ENCODE measurements at regions not wholly inside any gene's neighbourhood (a gene's known extent, or its start where the extent isn't known, plus 50 kb on each side); places are given as distances from the start of the nearest gene placed in this dataset.
"Not testable (repeated sequence)": the region's sequence is repeated elsewhere in the genome, so short reads cannot be mapped to it uniquely, and the experiment has no call there.

DNA sequence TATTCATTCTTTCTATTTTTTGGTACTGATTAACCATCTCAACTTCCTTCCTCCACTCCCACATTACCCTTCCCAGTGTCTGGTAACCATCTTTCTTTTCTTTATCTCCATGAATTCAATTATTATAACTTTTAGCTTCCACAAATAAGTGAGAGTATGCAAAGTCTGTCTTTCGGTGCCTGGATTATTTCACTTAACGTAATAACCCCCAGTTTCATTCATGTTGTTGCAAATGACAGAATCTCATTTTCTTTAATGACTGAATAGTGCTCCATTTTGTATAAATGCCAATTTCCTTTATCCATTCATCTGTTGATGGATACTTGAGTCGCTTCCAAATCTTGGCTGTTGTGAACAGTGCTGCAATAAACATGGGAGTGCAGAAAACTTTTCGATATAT lies 940.4 kb downstream of the GLUD2 start:
- intact Hi-C loops (cut with micrococcal nuclease): no loop called here

- intact Hi-C loops (cut with micrococcal nuclease): no loop called here
Observed at GRCh38 chrX:122004127-122004526, 956.7 kb downstream of the GLUD2 start.

GRCh38 chrX:122026665-122027064 lies 979.3 kb downstream of the GLUD2 start:
- intact Hi-C loops (cut with micrococcal nuclease): no loop called here

DNA sequence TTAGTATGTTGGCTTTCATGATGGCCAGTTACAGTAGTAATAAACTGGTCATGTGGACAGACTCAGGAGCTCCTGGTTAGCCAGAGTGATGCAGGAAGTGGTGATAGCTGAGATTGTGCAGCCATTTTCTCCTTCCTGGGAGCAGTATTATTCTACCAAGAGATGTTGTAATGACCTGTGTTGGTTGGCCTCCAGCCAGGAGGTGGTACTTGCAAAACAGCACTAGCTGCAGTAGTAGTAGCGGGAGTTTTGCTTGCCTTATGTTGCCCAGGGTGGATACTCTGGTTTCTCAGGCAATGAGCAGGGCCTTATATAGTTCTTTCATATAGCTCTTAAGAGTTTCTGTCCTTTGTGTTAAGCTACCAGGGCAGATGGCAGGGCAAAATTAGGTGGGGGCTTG lies 998.8 kb downstream of the GLUD2 start:
- intact Hi-C loops (cut with micrococcal nuclease): no loop called here

DNA sequence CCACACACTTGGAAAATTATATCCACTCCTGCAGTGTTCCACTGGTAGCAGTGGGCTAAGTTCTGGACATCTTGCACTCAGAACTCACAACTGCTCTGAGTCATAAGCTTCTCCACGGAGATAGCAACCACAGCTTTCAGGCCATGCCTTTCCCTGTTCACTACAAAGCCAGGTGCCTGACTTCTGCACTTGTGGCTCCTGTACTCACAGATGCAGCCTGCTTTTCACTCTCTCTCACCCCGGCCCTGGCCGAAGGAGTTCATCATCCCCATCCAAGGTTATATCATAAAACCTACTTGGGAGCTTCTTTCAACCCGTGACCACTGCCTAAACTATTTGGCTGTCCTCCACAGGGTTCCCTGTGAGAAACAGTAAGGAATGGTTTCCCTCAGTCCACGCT lies 999.4 kb downstream of the GLUD2 start:
- intact Hi-C loops (cut with micrococcal nuclease): no loop called here

GRCh38 chrX:122047261-122047660 lies 999.9 kb downstream of the GLUD2 start:
- intact Hi-C loops (cut with micrococcal nuclease): no loop called here

- intact Hi-C loops (cut with micrococcal nuclease): no loop called here
Observed at GRCh38 chrX:122055460-122055859, 1008.0 kb downstream of the GLUD2 start.

DNA sequence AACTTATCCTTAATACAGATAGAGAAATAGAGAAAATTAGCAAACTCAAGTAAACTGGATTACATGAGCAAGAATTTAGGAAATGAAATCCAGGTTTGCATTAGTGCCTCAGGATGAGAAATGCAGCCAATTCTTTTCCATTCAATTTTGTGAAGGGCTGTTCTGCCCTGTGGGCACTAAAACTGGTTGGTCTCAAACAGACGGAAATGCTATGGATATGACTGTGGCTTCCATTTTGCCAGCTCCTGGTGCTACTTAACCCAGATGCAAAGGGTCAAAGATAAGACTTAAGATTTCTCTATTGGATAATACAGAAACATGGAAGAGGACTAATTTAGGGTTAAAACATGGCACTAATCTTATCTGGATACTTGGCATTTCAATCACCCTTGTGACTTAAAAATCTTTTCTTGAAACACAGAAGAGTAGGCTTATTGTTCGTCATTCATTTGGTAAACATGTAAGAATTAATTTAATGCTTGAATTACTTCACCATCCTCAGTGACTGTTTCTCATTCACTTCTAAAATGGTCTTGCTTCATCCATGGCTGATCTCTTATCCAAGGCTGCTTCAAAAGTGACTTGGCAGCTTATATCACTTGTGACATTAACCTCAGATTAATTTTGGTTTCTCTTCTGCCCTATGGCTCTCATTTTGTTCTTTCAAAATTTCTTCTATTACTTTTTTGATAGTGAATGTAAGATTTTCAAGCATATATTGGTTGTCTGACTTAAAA lies 1008.7 kb downstream of the GLUD2 start:
- intact Hi-C loops (cut with micrococcal nuclease): no loop called here

DNA sequence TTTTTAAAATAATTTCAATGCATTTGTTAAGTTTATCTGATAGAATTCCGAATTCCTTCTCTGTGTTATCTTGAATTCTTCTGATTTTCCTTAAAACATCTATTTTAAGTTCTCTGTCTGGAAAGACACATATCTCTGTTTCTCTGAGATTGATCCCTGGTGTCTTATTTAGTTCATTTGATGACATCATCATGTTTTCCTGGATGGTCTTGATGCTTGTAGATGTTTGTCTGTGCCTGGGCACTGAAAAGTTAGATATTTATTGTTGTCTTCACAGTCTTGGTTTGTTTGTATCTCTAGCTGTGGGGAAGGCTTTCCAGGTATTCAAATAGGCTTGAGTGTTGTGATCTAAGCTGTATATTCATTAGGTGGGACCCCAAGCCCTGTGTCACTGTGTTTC lies 1028.8 kb downstream of the GLUD2 start:
- intact Hi-C loops (cut with micrococcal nuclease): no loop called here

GRCh38 chrX:122078079-122078478 lies 1030.7 kb downstream of the GLUD2 start:
- intact Hi-C loops (cut with micrococcal nuclease): no loop called here

DNA sequence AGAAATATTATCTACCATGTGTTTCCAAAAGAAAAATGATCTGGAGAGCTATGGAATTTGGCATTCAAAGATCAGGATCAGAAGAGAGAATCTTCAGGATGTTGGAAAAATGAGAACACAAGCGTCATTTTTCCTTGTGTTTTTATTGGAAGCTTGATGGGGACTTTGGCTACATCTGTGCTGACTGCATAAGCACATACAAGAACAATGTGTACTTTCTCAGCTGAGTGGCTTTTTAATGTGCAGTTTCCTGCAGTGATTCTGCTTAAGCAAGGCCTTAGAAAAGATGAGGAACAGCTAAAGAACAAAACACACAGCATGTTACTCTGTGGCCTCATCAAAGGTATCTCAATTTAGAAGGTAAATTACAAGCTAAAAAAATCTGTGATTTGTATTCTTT lies 1039.9 kb downstream of the GLUD2 start:
- intact Hi-C loops (cut with micrococcal nuclease): no loop called here

- intact Hi-C loops (cut with micrococcal nuclease): no loop called here
Observed at GRCh38 chrX:122091571-122091970, 1044.2 kb downstream of the GLUD2 start.

DNA sequence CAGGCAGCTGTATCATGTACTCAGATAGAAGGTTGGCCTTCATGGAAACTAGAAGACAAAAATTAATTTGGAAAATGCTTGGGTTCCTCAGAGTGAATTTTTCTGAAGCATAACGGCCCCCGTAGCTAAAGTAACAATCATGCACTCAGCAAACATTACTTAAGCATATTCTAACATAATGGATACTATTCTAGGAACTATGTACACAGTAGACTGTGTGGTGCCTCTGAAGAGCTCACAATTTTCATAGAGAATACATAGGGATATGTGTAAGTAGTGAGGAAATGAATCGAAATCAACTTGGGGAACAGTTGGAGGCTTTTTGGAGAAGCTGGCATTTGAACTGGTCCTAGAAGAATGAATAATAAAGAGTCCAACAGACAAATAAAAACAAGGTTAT lies 1045.0 kb downstream of the GLUD2 start:
- intact Hi-C loops (cut with micrococcal nuclease): no loop called here

GRCh38 chrX:122092978-122093377 lies 1045.6 kb downstream of the GLUD2 start:
- intact Hi-C loops (cut with micrococcal nuclease): no loop called here

GRCh38 chrX:122094611-122095010 lies 1047.2 kb downstream of the GLUD2 start:
- intact Hi-C loops (cut with micrococcal nuclease): no loop called here

- intact Hi-C loops (cut with micrococcal nuclease): no loop called here
Observed at GRCh38 chrX:122113376-122113775, 1066.0 kb downstream of the GLUD2 start.

- intact Hi-C loops (cut with micrococcal nuclease): no loop called here
Observed at GRCh38 chrX:122113896-122114295, 1066.5 kb downstream of the GLUD2 start.

- intact Hi-C loops (cut with micrococcal nuclease): no loop called here
Observed at GRCh38 chrX:122115604-122116003, 1068.2 kb downstream of the GLUD2 start.

DNA sequence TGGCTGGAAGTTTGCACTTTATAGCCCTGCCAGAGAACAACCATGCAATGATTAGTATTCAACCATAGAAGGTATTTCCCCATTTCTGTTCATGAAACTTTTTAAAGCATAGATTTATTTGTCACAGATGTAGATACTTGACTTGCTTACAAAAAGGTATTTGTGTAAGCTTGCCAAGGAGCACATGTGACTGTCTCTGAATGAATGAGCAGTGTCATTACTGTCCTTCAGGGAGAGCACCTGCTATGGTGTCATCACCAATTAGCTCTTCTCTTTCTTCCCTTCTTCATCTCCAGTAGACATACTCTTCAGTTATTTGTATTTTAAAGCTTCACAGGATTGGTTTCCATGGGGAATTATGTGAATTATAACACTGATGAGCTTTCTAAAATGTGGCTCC lies 1064.7 kb upstream of the GRIA3 start:
- intact Hi-C loops (cut with micrococcal nuclease): no loop called here

- intact Hi-C loops (cut with micrococcal nuclease): no loop called here
Observed at GRCh38 chrX:122122274-122122673, 1061.8 kb upstream of the GRIA3 start.

DNA sequence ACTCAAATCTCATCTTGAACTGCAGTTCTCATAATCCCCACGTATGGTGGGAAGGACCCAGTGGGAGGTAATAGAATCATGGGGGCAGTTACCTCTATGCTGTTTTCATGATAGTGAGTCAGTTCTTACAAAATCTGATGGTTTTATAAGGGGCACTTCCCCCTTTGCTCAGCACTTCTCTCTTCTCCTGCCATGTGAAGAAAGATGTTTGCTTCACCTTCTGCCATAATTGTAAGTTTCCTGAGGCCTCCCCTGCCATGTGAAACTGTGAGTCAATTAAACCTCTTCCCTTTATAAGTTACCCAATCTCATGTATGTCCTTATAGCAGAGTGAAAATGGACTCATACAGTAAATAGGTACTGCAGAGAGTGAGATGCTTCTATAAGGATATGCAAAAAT lies 1050.6 kb upstream of the GRIA3 start:
- intact Hi-C loops (cut with micrococcal nuclease): no loop called here

DNA sequence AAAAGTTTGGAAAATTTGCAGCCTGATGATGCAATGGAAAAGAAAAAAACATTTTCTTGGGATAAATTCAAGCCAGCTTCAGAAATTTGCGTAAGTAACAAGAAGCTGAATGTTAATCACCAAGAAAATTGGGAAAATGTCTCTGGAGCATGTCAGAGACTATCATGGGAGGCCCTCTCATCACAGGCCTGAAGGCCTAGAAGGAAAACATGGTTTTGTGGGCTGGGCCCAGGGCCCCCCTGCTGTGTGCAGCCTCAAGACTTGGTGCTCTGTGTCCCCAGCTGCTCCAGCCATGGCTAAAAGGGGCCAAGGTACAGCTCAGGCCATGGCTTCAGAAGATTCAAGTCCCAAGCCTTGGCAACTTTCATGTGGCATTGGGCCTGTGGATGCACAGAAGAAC lies 1049.8 kb upstream of the GRIA3 start:
- intact Hi-C loops (cut with micrococcal nuclease): no loop called here

GRCh38 chrX:122135070-122135469 lies 1049.0 kb upstream of the GRIA3 start:
- intact Hi-C loops (cut with micrococcal nuclease): no loop called here

- intact Hi-C loops (cut with micrococcal nuclease): not testable (repeated sequence)
Observed at GRCh38 chrX:122140219-122140618, 1043.9 kb upstream of the GRIA3 start.

Data from T-helper 1 cell treated with Interleukin-12 subunit alpha and Interleukin-12 subunit beta and Interleukin-4 antibody, amounts not matched to agents 30 ng/mL and 1 ng/mL, for 36 hours (primary cell).